Activated T-cell treated with anti-CD3 and anti-CD28 coated beads, Interleukin-2, amount 50 U/mL, for 4 hours (primary cell): ENCODE measurements at regions not wholly inside any gene's neighbourhood (a gene's known extent, or its start where the extent isn't known, plus 50 kb on each side); places are given as distances from the start of the nearest gene placed in this dataset.
"Not testable (repeated sequence)": the region's sequence is repeated elsewhere in the genome, so short reads cannot be mapped to it uniquely, and the experiment has no call there.

Experiments used
- ATAC-seq, 2 donors: fragments of 200-7000 bp; cut with Tn5 transposase; one replicate each; pipeline ENCODE4 v1.10.0; 2021
- DNase-seq: peaks from one replicate; pipeline ENCODE4 v3.0.0-alpha.2; 2020
- H3K27me3 Mint-ChIP-seq: one replicate; pipeline ENCODE4 v1.8.0; 2021; ENCODE audit warnings: low read depth, mixed read lengths
- H3K36me3 Mint-ChIP-seq: one replicate; pipeline ENCODE4 v1.8.0; 2022; ENCODE audit warnings: mixed read lengths; ENCODE audit not compliant: insufficient read depth
- H3K4me1 Mint-ChIP-seq: one replicate; pipeline ENCODE4 v1.8.0; 2021; ENCODE audit warnings: low read depth, mixed read lengths
- H3K4me3 Mint-ChIP-seq: one replicate; pipeline ENCODE4 v1.8.0; 2021; ENCODE audit warnings: mild to moderate bottlenecking, moderate library complexity, mixed read lengths
- H3K9me3 Mint-ChIP-seq: one replicate; pipeline ENCODE4 v1.8.0; 2021; ENCODE audit warnings: mixed read lengths

DNA sequence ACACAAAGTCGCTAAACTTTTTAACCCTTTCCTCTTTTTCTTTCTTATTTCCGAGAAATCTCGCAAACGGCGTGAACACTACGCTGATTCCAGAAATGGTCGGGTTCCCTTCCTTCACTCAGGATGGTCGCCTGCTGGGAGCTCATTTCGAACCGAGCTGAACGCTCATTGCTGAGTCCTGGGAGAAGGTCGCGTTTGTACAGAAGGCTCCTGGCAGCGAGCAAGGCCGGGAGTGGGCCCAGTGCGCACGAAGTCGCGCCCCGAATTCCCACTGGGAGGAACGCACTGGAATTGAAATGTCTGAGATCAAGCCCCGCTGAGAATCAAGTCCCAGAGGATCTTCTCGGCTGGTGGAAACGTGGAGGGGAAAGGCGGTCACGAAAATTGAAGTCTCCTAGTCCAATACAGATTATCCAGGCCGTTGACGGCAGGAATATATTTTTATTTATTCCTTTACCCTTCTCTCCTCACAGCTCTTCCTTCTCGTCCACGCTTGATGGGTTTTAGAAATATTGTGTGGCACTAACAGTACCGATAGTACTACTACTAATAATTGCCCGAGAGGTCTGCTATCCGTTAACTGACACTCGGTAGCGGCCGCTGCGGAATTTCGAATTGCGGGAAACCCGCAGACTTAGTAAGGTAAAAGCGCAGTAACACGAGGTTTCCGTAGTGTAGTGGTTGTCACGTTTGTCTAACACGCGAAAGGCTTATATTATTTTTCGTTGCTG, 207.2 kb upstream of the ZNF184 start:
- ATAC-seq, result no peak
- Mint-ChIP-seq H3K27me3 (peaks cover 74% of the 10 kb centered on the region), H3K36me3 (no peaks in the 10 kb centered on the region), H3K9me3 (peaks cover 4% of the 10 kb centered on the region), H3K4me3 (no peak overlapping the region), H3K4me1 (no peaks in the 10 kb centered on the region)
- DNase-seq, result no peak

DNA sequence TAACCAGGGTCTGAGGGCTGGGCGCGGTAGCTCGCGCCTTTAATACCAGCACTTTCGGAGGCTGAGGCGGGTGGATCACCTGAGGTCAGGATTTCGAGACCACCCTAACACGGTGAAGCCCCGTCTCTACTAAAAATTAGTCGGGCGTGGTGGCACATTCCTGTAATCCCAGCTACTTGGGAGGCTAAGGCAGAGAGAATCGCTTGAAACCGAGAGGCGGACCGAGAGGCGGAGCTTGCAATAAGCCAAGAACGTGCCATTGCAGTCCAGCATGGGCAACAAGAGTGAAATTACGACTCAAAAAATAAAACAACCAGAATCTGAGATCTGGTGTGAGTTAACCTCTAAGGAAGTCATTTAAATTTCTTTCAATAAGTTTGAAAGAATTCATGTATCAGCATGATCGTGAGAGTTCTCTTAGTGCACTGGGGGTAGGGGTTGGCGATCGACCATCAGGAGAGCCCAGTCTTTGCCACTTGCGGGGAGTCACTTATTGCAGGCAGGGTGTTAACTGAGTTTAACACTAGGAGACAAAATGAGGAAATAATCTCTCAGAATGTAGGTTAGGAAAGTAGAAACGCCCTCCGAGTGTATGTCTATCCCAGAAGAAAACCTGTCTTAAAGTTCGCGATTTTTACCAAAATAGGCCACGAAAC, 206.5 kb upstream of the ZNF184 start:
- Mint-ChIP-seq H3K36me3 (no peaks in the 10 kb centered on the region), H3K4me1 (no peaks in the 10 kb centered on the region), H3K4me3 (no peak overlapping the region), H3K9me3 (peaks cover 4% of the 10 kb centered on the region), H3K27me3 (peaks cover 76% of the 10 kb centered on the region)
- DNase-seq (no peak), ATAC-seq (no peak)

GRCh38 chr6:27678469-27678868, 205.6 kb upstream of the ZNF184 start:
- ATAC-seq (no peak), DNase-seq (no peak)
- no peak overlapping the region for H3K4me3 Mint-ChIP-seq
- H3K36me3 Mint-ChIP-seq, result no peaks in the 10 kb centered on the region
- peaks cover 83% of the 10 kb centered on the region for H3K27me3 Mint-ChIP-seq
- peaks cover 6% of the 10 kb centered on the region for H3K9me3 Mint-ChIP-seq
- H3K4me1 Mint-ChIP-seq, result no peaks in the 10 kb centered on the region

DNA sequence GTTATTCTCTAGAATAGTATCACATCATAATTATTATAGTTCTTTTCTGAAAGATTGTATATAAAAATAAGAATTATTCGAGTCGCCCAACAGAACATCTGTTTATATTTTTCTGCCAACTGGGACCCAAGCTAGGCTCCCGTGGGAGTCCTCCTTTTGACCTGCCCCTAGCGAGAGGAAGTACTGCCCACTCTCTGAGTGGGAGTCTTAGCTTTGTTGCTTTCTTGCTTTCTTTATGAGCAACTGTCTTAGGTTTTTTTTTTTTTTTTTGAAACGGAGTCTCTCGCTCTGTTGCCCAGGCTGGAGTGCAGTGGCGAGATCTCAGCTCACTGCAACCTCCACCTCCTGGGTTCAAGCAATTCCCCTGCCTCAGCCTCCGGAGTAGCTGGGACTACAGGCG, 202.0 kb upstream of the ZNF184 start:
- H3K9me3 Mint-ChIP-seq, result peaks cover 13% of the 10 kb centered on the region
- H3K27me3 Mint-ChIP-seq, result peaks cover 84% of the 10 kb centered on the region
- DNase-seq (no peak), ATAC-seq (no peak)
- no peak overlapping the region for H3K4me3 Mint-ChIP-seq
- peaks cover 5% of the 10 kb centered on the region for H3K4me1 Mint-ChIP-seq
- H3K36me3 Mint-ChIP-seq, result peaks cover 2% of the 10 kb centered on the region

DNA sequence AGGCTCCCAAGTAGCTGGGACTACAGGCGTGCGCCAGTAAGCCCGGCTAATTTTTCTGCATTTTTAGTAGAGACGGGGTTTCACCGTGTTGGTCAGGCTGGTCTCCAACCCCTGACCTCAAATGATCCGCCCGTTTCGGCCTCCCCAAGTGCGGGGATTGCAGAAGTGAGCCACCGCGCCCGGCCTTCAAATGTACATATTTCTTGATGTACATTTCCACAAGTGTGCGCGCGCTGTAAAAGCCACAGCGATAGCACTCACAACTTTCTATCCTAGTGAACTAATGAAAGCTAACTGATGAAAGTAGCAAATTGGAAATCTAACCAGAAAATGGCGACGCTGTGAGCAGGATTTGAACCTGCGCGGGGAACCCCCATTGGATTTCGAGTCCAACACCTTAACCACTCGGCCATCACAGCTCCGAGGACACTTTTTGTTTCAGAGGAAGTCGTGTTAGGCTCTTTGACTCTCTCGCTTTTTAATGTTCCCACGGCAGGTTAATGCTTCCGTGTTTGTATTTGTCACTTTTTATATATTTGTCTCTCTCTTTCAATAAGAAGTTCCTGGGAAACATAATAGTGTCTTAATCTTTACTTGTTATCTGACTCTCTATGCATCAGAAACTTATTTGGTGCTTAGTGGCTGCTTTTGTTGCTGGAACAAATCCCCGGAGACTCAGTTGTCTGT, 199.4 kb upstream of the ZNF184 start:
- Mint-ChIP-seq H3K4me1 (peaks cover 14% of the 10 kb centered on the region), H3K27me3 (peaks cover 84% of the 10 kb centered on the region), H3K9me3 (peaks cover 17% of the 10 kb centered on the region), H3K36me3 (peaks cover 2% of the 10 kb centered on the region), H3K4me3 (peak overlapping the region; percentile 16)
- ATAC-seq (peak in 1 of 2 donors; percentile 56), DNase-seq (no peak)

DNA sequence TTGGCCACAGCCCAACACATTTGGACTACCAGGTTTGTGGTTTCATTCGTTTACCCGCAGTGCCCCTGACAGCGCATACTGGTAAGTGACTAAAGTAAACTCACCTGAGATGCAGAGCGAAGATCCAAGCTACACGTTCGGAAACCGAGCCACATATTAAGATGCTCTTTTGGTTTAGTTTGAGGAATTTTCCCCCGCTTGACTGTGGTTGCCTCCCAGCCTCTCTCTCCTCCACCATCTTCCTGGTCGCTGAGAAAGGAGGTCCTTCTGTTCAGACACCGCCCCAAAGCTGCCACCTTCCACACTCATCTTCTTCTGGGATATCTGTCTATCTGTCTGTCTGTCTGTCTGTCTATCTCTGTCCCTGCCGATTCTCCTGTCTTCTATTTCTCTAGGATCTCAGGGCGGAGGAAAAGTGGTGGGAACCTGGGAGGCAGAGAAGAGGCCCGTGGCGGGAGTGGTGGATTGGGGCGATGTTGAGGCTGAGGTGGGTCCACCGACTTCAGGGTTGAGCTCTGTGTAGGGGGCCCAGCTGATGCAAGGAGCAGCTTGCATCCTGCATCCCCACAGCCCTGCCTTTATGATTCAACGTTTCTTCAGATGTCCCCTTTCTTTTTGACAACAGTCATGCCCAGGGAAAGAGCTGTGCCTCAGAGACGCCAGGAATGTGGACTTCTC, 196.9 kb upstream of the ZNF184 start:
- Mint-ChIP-seq H3K9me3 (peaks cover 17% of the 10 kb centered on the region), H3K27me3 (peaks cover 89% of the 10 kb centered on the region), H3K4me3 (peak overlapping the region; percentile 10), H3K36me3 (peaks cover 2% of the 10 kb centered on the region), H3K4me1 (peaks cover 14% of the 10 kb centered on the region)
- DNase-seq (no peak), ATAC-seq (no peak)

DNA sequence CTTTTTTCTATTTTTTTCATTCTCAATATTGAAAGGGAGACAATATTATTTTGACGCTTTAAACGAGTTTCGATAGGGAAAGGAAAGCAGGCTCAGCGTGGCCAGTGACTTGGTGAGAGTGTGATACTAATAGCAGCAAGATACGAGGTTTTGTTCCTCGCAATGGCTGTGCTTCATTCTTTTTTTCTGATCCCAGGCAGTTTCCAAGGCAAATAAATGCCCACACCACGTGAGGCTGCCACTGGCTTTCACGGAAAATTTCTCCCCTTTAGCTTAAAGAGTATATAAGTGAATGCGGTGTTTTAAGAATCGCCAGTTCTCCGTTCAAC, 196.4 kb upstream of the ZNF184 start:
- ATAC-seq, result no peak
- Mint-ChIP-seq H3K4me1 (peaks cover 14% of the 10 kb centered on the region), H3K27me3 (peaks cover 86% of the 10 kb centered on the region), H3K4me3 (no peak overlapping the region), H3K9me3 (peaks cover 17% of the 10 kb centered on the region), H3K36me3 (peaks cover 2% of the 10 kb centered on the region)
- no peak for DNase-seq

DNA sequence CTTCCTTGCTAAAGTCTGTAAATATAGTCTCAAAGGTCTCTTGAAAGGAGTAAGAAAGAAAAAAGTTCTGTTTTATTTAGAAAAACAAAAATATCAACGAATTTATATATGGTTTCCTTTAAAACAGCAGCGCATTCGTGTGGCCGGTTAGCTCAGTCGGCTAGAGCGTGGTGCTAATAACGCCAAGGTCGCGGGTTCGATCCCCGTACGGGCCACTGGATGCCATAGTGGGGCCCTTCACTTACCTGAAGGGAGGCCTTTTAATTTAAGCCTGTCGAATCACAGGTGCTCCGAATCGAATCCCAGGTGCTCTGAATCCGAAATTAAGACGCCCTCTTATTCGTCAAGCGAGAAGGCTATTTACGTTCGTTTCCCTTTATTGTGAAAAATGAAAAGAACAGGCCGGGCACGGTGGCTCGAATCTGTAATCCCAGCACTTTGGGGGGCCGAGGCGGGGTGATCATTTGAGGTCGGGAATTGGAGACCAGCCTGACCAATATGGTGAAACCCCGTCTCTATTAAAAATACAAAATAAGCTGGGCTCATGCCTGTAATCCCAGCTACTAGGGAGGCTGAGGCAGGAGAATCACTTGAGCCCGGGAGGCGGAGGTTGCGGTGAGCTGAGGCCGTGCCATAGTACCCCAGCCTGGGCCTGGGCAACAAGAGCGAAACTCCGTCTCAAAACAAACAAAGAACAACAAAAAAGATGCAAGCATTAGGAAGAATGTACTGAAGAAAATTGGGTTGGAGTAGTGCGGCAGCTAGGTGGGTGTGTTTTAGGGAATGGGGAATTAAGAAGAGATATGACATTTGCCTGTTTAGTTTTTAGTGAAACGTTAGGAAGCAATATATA, 195.8 kb upstream of the ZNF184 start:
- Mint-ChIP-seq H3K4me3 (no peak overlapping the region), H3K27me3 (peaks cover 82% of the 10 kb centered on the region), H3K36me3 (peaks cover 2% of the 10 kb centered on the region), H3K9me3 (peaks cover 17% of the 10 kb centered on the region), H3K4me1 (peaks cover 14% of the 10 kb centered on the region)
- DNase-seq (peak; percentile 24), ATAC-seq (peak; percentile 48 to 54)

DNA sequence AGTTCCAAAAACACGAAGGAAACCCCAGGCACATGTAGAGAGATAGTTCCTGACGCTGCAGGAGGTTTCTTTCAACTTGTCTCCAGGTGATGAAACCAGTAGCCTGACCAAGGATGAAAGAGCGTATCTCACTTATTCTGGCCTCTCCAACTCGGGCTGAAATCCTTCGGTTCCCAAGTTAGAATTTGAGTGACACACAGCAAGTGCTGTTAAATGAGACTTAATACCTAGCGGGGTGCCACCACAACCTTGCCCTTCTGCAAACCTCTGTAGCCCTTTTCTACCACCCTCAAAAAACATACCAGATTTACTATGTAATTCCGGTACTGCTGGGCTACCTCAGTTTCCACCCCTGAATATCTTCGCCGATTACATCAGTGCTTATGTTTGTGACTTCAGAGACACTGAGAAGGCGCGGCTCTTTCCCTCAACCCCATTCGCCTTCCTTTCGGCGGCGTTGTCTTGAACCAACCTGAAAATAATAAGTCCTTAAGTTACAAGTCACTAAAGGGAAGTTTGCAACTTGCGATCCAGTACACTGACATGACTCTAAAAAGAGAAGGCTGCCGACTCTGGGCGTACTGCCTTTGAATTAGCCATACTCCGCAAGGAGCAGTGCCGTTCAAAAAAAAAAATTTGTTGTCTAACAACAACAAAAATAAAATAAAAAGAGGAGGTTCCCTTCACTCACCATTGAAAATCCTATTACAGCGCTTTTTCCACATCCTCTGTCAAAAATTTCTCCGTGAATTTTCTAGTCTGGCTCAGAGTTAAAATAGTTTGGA, 194.9 kb upstream of the ZNF184 start:
- ATAC-seq (no peak), DNase-seq (no peak)
- Mint-ChIP-seq H3K27me3 (peaks cover 80% of the 10 kb centered on the region), H3K9me3 (peaks cover 12% of the 10 kb centered on the region), H3K36me3 (peaks cover 2% of the 10 kb centered on the region), H3K4me3 (no peak overlapping the region), H3K4me1 (peaks cover 14% of the 10 kb centered on the region)

DNA sequence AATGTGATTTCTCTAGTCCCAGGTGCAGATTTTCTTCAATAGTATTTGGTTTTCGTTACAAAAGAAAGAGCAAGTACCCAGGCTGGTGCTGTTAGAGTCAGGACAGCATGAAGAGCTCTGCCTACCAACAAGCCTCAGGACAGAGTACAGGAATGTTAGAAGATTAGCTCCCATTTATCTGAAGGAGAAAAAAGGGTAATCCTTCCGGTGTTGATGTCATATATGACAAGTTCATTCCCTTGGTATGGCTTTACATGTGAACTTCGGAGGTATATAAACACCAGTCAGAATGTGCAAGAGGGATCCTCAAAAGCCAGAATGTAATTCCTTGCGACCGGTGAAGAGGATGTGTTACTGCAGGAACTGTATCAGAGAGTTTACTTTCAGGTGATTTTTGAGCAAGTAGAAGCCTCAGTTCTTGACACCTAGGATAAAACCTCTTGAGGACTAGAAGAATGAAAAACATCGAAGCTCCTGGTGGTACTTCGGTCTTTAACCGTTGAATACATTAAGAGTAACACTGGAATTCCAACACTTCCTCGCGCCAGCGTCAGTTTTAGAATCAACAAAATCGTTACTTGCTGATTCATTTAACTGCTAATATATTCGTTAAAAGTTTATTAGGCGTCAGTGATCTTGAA, 194.2 kb upstream of the ZNF184 start:
- Mint-ChIP-seq H3K27me3 (peaks cover 77% of the 10 kb centered on the region), H3K4me1 (peaks cover 9% of the 10 kb centered on the region), H3K9me3 (peaks cover 7% of the 10 kb centered on the region), H3K4me3 (no peak overlapping the region), H3K36me3 (no peaks in the 10 kb centered on the region)
- ATAC-seq (no peak), DNase-seq (no peak)

DNA sequence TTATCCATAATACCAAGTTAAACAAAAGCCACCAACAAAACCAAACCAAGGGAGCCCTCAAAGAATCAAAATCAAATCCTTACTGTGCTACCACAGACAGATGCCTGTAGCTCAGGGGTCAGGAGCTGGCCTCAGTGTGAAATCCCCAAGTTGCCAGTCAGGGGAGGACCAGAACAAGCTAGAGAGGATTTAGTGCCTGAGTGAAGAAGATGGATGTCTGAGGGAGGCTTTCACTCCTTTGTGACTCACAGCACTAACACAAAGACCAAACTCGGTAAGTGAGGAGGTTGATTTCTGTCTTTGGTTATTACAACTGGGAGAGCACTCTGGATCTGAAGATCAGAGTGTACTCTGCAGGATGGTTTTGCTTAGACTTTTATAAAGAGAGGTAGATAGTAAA, 189.9 kb upstream of the ZNF184 start:
- ATAC-seq, result no peak
- no peaks in the 10 kb centered on the region for H3K9me3 Mint-ChIP-seq
- H3K4me3 Mint-ChIP-seq, result no peak overlapping the region
- peaks cover under 1% of the 10 kb centered on the region for H3K4me1 Mint-ChIP-seq
- no peak for DNase-seq
- peaks cover 52% of the 10 kb centered on the region for H3K27me3 Mint-ChIP-seq
- no peaks in the 10 kb centered on the region for H3K36me3 Mint-ChIP-seq

DNA sequence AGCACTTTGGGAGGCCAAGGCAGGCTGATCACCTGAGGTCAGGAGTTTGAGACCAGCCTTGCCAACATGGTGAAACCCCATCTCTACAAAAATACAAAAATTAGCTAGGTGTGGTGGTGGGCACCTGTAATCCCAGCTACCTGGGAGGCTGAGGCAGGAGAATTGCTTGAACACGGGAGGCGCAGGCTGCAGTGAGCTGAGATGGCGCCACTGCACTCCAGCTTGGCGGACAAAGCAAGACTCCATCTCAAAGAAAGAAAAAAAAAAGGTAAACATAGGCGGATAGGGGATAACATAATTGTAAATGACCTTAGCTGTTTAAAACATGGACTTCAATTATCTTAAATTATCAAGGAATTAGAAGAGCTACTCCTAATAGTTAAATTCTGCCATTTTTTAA, 189.3 kb upstream of the ZNF184 start:
- peaks cover 47% of the 10 kb centered on the region for H3K27me3 Mint-ChIP-seq
- not testable (repeated sequence) for DNase-seq, H3K9me3 Mint-ChIP-seq, H3K4me3 Mint-ChIP-seq, H3K4me1 Mint-ChIP-seq, H3K36me3 Mint-ChIP-seq, ATAC-seq
